ENCODE measurements at regions not wholly inside any gene's neighbourhood (a gene's known extent, or its start where the extent isn't known, plus 50 kb on each side); places are given as distances from the start of the nearest gene placed in this dataset.

DNA sequence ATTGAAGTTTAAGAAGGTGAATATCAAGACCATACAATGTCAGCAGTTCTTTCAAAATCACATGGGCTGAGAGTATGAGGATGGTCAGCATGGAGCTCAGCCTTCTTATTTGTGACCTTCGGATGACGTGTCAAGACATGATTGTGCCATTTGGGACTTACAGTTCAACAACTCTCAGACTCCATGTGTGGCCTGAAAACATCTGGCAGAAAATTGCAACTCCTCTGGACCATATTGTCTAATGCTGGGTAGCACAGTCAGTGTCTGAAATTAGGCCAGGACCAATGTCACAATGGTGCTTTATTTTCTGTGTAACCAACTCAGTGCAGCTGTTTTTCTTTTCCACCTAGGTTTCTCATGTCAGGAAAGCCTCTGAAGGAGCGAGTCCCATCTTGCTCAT lies 483.5 kb upstream of the PKN2 start:
- TF ChIP-seq, protein P1, sequence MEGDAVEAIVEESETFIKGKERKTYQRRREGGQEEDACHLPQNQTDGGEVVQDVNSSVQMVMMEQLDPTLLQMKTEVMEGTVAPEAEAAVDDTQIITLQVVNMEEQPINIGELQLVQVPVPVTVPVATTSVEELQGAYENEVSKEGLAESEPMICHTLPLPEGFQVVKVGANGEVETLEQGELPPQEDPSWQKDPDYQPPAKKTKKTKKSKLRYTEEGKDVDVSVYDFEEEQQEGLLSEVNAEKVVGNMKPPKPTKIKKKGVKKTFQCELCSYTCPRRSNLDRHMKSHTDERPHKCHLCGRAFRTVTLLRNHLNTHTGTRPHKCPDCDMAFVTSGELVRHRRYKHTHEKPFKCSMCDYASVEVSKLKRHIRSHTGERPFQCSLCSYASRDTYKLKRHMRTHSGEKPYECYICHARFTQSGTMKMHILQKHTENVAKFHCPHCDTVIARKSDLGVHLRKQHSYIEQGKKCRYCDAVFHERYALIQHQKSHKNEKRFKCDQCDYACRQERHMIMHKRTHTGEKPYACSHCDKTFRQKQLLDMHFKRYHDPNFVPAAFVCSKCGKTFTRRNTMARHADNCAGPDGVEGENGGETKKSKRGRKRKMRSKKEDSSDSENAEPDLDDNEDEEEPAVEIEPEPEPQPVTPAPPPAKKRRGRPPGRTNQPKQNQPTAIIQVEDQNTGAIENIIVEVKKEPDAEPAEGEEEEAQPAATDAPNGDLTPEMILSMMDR (IDR thresholded peaks at IDR 0.05 in 8 of 11, conservative IDR thresholded peaks at IDR 0.05 in 3 of 11): no peak
- no peak for TF ChIP-seq POLR2A (IDR thresholded peaks at IDR 0.05)
- TF ChIP-seq POLR2AphosphoS5 (IDR thresholded peaks at IDR 0.05): no peak
- no peaks in the 10 kb centered on the region for H3K9me3 ChIP-seq
- H3K4me1 ChIP-seq: no peaks in the 10 kb centered on the region
- intact Hi-C loops (cut with DNase I; ENCODE audit: low total_unique reads): no loop called here
- H3K4me3 ChIP-seq: no peak overlapping the region
- 83 to 92% (median 89%) methylated on average over 3 of the region's 3 CpGs for WGBS, 5 donors
- no peak for DNase-seq
- H3K36me3 ChIP-seq: no peaks in the 10 kb centered on the region
- H3K27me3 ChIP-seq (replicated peaks in 1 of 7): no peaks in the 10 kb centered on the region
- no peak overlapping the region for H3K27ac ChIP-seq

DNA sequence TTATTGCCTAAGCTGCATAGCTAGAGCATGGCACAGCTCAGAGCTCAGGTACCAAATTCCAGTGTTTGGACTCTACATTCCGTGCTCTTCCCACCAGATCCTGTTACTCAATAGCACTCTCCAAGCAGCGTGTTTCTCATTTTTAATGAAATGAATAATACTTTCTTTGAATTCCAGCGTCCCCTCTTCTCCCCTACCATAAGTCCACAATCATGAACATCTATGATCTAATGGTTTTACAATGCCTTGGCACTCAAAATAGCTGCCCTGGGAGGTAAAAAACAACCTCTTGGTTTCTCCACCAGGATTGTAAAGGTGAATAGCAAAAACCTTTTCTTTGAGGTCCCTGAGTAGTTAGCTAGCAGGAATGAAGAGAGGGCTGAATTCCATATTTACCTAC lies 480.0 kb upstream of the PKN2 start:
- DNase-seq: no peak
- H3K27ac ChIP-seq: no peak overlapping the region
- H3K36me3 ChIP-seq: no peaks in the 10 kb centered on the region
- no peak overlapping the region for H3K4me3 ChIP-seq
- H3K27me3 ChIP-seq (replicated peaks in 1 of 7): no peaks in the 10 kb centered on the region
- WGBS, 5 donors: 57 to 62% (median 58%) methylated on average over 3 of the region's 3 CpGs
- intact Hi-C loops (cut with DNase I; ENCODE audit: low total_unique reads): no loop called here
- no peaks in the 10 kb centered on the region for H3K4me1 ChIP-seq
- no peak for TF ChIP-seq POLR2A (IDR thresholded peaks at IDR 0.05)
- TF ChIP-seq POLR2AphosphoS5 (IDR thresholded peaks at IDR 0.05): no peak
- TF ChIP-seq, protein P1 (IDR thresholded peaks at IDR 0.05 in 8 of 11, conservative IDR thresholded peaks at IDR 0.05 in 3 of 11): no peak
- no peaks in the 10 kb centered on the region for H3K9me3 ChIP-seq

DNA sequence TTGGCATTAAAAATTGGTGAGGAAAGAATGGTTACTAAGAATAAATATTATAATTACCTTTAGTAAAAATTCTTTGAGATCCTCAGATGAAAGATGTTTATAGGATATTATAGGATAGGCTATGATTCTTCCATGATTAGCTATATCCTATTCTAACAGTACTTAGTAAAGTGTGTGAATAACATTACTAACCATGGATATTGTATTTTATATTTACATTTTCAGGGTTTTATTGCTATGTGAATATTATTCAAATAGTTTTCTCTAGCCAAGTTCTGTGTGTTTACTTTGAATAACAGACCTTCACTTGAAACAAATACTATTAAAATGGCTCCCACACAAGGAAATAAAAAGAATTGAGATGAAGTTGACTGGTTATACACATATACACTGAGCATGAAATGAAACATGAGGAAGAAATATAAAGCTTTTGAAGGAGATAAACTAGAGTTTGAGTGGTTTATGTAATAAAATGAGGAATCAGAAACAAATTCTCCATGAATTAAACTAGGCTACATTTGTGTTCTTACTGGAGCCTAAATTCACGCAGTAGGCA lies 479.4 kb upstream of the PKN2 start:
- WGBS, 5 donors: 76 to 91% (median 84%) methylated on average over 1 of the region's 1 CpG
- TF ChIP-seq POLR2AphosphoS5 (IDR thresholded peaks at IDR 0.05) (no peak), POLR2A (IDR thresholded peaks at IDR 0.05) (no peak)
- TF ChIP-seq, protein P1 (IDR thresholded peaks at IDR 0.05 in 8 of 11, conservative IDR thresholded peaks at IDR 0.05 in 3 of 11): no peak
- Histone ChIP-seq H3K9me3 (no peaks in the 10 kb centered on the region), H3K27ac (no peak overlapping the region), H3K4me3 (no peak overlapping the region), H3K27me3 (replicated peaks in 1 of 7) (no peaks in the 10 kb centered on the region), H3K4me1 (no peaks in the 10 kb centered on the region), H3K36me3 (no peaks in the 10 kb centered on the region)
- no peak for DNase-seq
- intact Hi-C loops (cut with DNase I; ENCODE audit: low total_unique reads): no loop called here

DNA sequence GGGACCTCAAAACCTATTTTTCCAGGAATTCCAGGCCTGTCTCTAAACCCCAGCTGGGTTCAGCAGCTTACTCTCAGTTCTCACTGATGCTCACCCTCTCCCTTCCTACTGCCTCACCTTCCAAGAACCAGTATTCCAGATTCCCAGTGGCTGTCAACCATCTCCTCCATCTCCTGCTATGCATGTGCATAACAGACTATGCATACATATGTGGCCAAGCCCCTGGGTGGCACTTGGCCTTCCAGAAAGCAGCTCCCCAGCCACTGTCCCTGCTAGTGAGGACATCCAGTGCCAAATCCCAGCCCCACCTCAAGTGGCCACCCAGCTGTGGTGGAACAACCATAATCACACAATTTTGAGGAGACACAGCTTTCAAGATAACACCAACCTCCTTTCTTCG lies 475.7 kb upstream of the PKN2 start:
- Histone ChIP-seq H3K27me3 (replicated peaks in 1 of 7) (no peaks in the 10 kb centered on the region), H3K4me1 (no peaks in the 10 kb centered on the region), H3K9me3 (no peaks in the 10 kb centered on the region), H3K36me3 (no peaks in the 10 kb centered on the region), H3K4me3 (no peak overlapping the region), H3K27ac (no peak overlapping the region)
- DNase-seq: no peak
- intact Hi-C loops (cut with DNase I; ENCODE audit: low total_unique reads): no loop called here
- TF ChIP-seq, protein P1 (IDR thresholded peaks at IDR 0.05 in 8 of 11, conservative IDR thresholded peaks at IDR 0.05 in 3 of 11): no peak
- no peak for TF ChIP-seq POLR2A (IDR thresholded peaks at IDR 0.05)
- TF ChIP-seq POLR2AphosphoS5 (IDR thresholded peaks at IDR 0.05): no peak
- 63 to 78% (median 72%) methylated on average over 1 of the region's 1 CpG for WGBS, 5 donors
